ENCODE measurements at regions not wholly inside any gene's neighbourhood (a gene's known extent, or its start where the extent isn't known, plus 50 kb on each side); places are given as distances from the start of the nearest gene placed in this dataset.

- H3K4me3 ChIP-seq (ENCODE audit: low read length): no peak overlapping the region
- DNase-seq (ENCODE audit: low read depth): no peak
- no peak for TF ChIP-seq CTCF (IDR thresholded peaks at IDR 0.05; ENCODE audit: insufficient read depth, low read depth, low read length, missing control alignments)
These were observed 55.2 kb downstream of the RTL3 start for GRCh38 chrX:78603908-78604307.

- no peak for DNase-seq (ENCODE audit: low read depth)
- no peak for TF ChIP-seq CTCF (IDR thresholded peaks at IDR 0.05; ENCODE audit: insufficient read depth, low read depth, low read length, missing control alignments)
- no peak overlapping the region for H3K4me3 ChIP-seq (ENCODE audit: low read length)
These were observed 63.1 kb downstream of the RTL3 start for GRCh38 chrX:78595901-78596502.

GRCh38 chrX:78593701-78594100 is 65.4 kb downstream of the RTL3 start:
- H3K4me3 ChIP-seq (ENCODE audit: low read length): no peak overlapping the region
- DNase-seq (ENCODE audit: low read depth): no peak
- no peak for TF ChIP-seq CTCF (IDR thresholded peaks at IDR 0.05; ENCODE audit: insufficient read depth, low read depth, low read length, missing control alignments)

GRCh38 chrX:78592030-78592429 is 67.1 kb downstream of the RTL3 start:
- no peak for TF ChIP-seq CTCF (IDR thresholded peaks at IDR 0.05; ENCODE audit: insufficient read depth, low read depth, low read length, missing control alignments)
- H3K4me3 ChIP-seq (ENCODE audit: low read length): no peak overlapping the region
- no peak for DNase-seq (ENCODE audit: low read depth)

- no peak for TF ChIP-seq CTCF (IDR thresholded peaks at IDR 0.05; ENCODE audit: insufficient read depth, low read depth, low read length, missing control alignments)
- no peak for DNase-seq (ENCODE audit: low read depth)
- H3K4me3 ChIP-seq (ENCODE audit: low read length): no peak overlapping the region
These were observed 84.8 kb downstream of the RTL3 start for GRCh38 chrX:78574306-78574705.

- no peak overlapping the region for H3K4me3 ChIP-seq (ENCODE audit: low read length)
- no peak for DNase-seq (ENCODE audit: low read depth)
- no peak for TF ChIP-seq CTCF (IDR thresholded peaks at IDR 0.05; ENCODE audit: insufficient read depth, low read depth, low read length, missing control alignments)
These were observed 85.5 kb downstream of the RTL3 start for GRCh38 chrX:78573630-78574029.

GRCh38 chrX:78571849-78572248 is 87.3 kb downstream of the RTL3 start:
- no peak for DNase-seq (ENCODE audit: low read depth)
- no peak for TF ChIP-seq CTCF (IDR thresholded peaks at IDR 0.05; ENCODE audit: insufficient read depth, low read depth, low read length, missing control alignments)
- H3K4me3 ChIP-seq (ENCODE audit: low read length): no peak overlapping the region

Measured in epithelial cell of esophagus (primary cell).